ENCODE measurements at regions not wholly inside any gene's neighbourhood (a gene's known extent, or its start where the extent isn't known, plus 50 kb on each side); places are given as distances from the start of the nearest gene placed in this dataset.

DNA sequence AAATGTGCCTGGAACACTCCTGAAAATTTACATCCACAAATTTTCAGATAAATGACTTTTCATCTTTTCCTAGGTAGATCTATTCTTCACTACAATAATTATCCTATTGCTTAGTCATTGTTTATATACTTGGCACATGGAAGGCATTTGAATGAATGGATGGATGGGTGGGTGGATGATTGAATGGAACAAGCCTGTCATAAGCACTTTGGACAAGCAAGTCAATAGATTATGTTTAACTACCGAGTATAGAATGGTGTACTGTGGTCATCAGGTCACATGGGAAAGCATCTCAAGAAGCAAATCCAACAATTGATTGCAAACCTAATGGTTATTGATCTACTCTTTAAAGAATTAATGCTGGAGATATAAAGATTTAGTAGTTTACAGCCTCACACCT lies 114.4 kb upstream of the DMRTA1 start:
- no CpG with 5 or more reads among the region's 1 CpG for WGBS (ENCODE audit: extremely low coverage, insufficient read length, low lambda C conversion rate)
- no peak overlapping the region for H2BK15ac ChIP-seq (ENCODE audit: low read depth, low read length)
- H3K27ac ChIP-seq (ENCODE audit: insufficient read length, low read depth, low read length) = no peak overlapping the region
- H3K9me3 Mint-ChIP-seq = peaks cover 3% of the 10 kb centered on the region in 2 experiments; a peak in 1 of 5 replicates
- H3K4me3 Mint-ChIP-seq = no peak overlapping the region
- H3K27me3 Mint-ChIP-seq (ENCODE audit: low read depth) = no peaks in the 10 kb centered on the region; the same call in 1 of the 2 replicates
- no peaks in the 10 kb centered on the region for H4K20me1 ChIP-seq (ENCODE audit: control insufficient read depth, insufficient read depth, insufficient read length)
- no peak overlapping the region for H4K8ac ChIP-seq (replicated peaks; ENCODE audit: insufficient read length, low read depth, low read length)
- H3K9ac ChIP-seq (ENCODE audit: extremely low read depth, insufficient read length, low read length) = no peak overlapping the region
- no peak overlapping the region for H2BK20ac ChIP-seq (ENCODE audit: low read depth, low read length, poor library complexity, severe bottlenecking)
- H3K4me2 ChIP-seq (ENCODE audit: insufficient read depth, insufficient read length, low read length) = no peak overlapping the region
- H3K4me1 ChIP-seq (ENCODE audit: insufficient read depth, low read length) = no peaks in the 10 kb centered on the region
- H3K4ac ChIP-seq (ENCODE audit: low read depth, low read length) = no peak overlapping the region
- H2BK12ac ChIP-seq (ENCODE audit: insufficient read length, low read depth, low read length) = no peak overlapping the region
- H3K27ac Mint-ChIP-seq = no peak overlapping the region
- no peaks in the 10 kb centered on the region for H3K79me1 ChIP-seq (ENCODE audit: insufficient read depth, low read depth, low read length, poor library complexity, severe bottlenecking)
- no peak overlapping the region for H2AFZ ChIP-seq (ENCODE audit: low read length)
- no peaks in the 10 kb centered on the region for H3K23me2 ChIP-seq (ENCODE audit: insufficient read length, low read depth, low read length, poor library complexity, severe bottlenecking)
- H3K14ac ChIP-seq (ENCODE audit: insufficient read depth, low read length) = no peak overlapping the region
- no peak overlapping the region for H3K23ac ChIP-seq (ENCODE audit: insufficient read length, low read depth, low read length)
- H3K56ac ChIP-seq (ENCODE audit: insufficient read length, low read depth, low read length) = no peak overlapping the region
- no peak overlapping the region for H2BK120ac ChIP-seq (ENCODE audit: low read depth, low read length, poor library complexity, severe bottlenecking)
- H3K4me1 Mint-ChIP-seq = no peaks in the 10 kb centered on the region
- H4K5ac ChIP-seq (ENCODE audit: insufficient read length, low read depth, low read length) = no peak overlapping the region
- H2AK5ac ChIP-seq (ENCODE audit: insufficient read length, low read length) = no peak overlapping the region
- H3K9me3 ChIP-seq (ENCODE audit: control insufficient read depth, low read depth, low read length) = no peaks in the 10 kb centered on the region
- H3T11ph ChIP-seq (ENCODE audit: low read length) = no peak overlapping the region
- TF ChIP-seq, protein P1, sequence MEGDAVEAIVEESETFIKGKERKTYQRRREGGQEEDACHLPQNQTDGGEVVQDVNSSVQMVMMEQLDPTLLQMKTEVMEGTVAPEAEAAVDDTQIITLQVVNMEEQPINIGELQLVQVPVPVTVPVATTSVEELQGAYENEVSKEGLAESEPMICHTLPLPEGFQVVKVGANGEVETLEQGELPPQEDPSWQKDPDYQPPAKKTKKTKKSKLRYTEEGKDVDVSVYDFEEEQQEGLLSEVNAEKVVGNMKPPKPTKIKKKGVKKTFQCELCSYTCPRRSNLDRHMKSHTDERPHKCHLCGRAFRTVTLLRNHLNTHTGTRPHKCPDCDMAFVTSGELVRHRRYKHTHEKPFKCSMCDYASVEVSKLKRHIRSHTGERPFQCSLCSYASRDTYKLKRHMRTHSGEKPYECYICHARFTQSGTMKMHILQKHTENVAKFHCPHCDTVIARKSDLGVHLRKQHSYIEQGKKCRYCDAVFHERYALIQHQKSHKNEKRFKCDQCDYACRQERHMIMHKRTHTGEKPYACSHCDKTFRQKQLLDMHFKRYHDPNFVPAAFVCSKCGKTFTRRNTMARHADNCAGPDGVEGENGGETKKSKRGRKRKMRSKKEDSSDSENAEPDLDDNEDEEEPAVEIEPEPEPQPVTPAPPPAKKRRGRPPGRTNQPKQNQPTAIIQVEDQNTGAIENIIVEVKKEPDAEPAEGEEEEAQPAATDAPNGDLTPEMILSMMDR (conservative IDR thresholded peaks at IDR 0.05) = no peak
- H3K18ac ChIP-seq (ENCODE audit: insufficient read length, low read depth, low read length) = no peak overlapping the region
- H3K79me2 ChIP-seq (ENCODE audit: insufficient read depth, low read length) = no peaks in the 10 kb centered on the region
- DNase-seq = no peak
- H2BK5ac ChIP-seq (ENCODE audit: insufficient read length, low read length) = no peak overlapping the region
- H4K91ac ChIP-seq (ENCODE audit: insufficient read length, low read depth, low read length) = no peak overlapping the region
- no peaks in the 10 kb centered on the region for H3K27me3 ChIP-seq (ENCODE audit: insufficient read depth, low read length)
- H3K36me3 Mint-ChIP-seq (ENCODE audit: insufficient read depth in 1 of 3, low read depth in 3 of 3) = no peaks in the 10 kb centered on the region

All from H9 (cell line).